ENCODE measurements at regions not wholly inside any gene's neighbourhood (a gene's known extent, or its start where the extent isn't known, plus 50 kb on each side); places are given as distances from the start of the nearest gene placed in this dataset.

DNA sequence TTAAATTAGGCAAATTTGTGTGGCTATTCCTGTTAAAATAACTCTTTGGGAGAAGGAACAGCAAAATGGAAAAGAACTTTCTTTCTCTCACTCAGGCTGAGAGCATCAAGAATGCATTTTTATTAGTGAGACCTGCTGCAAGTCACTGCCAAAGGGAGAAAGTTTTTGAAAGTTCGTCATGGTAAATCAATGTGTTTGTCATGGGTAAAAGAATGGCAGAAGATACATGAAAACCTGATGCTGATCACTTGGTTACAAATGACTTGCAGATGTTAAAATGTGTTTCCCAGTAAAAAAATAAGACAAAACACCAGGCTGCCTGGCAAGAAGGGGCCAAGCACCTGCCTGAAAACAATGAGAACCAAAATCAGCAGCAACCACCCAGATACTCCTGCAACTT, 484.7 kb upstream of the NRP1 start:
- intact Hi-C loops (cut with micrococcal nuclease), result no loop called here

GRCh38 chr10:33818343-33818742, 483.9 kb upstream of the NRP1 start:
- intact Hi-C loops (cut with micrococcal nuclease), result no loop called here

DNA sequence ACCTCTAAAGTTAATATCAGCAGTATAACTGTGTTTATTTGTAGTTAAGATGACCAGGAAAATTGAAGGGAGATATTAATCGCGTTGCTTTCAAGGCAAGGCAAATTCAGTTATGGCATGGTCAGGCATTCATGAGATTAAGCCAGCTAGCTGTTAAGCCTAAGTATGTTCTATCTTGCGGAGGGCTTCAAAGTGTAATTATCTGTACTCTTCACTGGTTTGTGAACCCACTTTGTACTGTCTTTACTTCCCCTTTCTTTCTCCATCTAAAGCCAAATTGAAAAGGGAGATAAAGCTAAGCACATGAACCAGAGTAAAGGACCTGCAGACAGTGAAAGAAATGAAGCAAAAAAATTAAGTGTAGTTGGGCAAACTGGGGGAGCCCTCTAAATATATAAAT, 483.1 kb upstream of the NRP1 start:
- intact Hi-C loops (cut with micrococcal nuclease), result no loop called here

DNA sequence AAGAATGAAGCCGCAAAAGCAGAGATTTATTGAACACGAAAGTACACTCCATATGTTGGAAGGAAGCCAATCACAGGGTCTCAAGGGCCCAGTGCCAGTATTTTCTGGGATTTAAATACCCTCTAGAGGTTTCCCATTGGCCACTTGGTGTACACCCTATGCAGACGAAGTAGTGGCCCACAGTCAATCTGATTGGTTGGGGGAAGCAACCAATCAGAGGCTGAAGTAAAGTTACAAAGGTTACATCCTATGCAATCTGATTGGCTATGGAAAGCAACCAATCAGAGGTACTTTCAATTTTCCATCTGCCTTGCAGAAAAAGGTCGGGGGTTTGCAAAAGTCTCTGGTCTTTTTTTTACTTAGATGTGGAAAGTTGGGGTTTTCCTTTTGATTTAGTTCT, 481.3 kb upstream of the NRP1 start:
- intact Hi-C loops (cut with micrococcal nuclease), result no loop called here

- intact Hi-C loops (cut with micrococcal nuclease), result no loop called here
Measured at GRCh38 chr10:33813871-33814270, 479.4 kb upstream of the NRP1 start.

- intact Hi-C loops (cut with micrococcal nuclease), result no loop called here
Measured at GRCh38 chr10:33813415-33813814, 478.9 kb upstream of the NRP1 start.

DNA sequence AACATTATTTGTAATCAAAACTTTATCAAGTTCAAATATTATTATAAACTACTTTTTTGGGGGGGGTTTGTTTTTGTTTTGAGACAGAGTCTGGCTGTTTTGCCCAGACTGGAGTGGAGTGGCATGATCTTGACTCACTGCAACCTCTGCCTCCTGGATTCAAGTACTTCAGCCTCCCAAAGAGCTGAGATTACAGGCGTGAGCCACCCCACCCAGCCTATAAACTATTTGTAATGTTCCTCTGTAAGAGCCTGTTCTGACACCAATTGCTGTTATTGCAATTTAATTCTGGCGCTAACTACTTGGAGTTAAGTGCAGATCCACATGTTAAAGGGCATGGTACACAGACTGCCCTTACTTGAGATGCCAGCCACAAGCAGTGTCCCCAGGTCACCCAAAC, 478.1 kb upstream of the NRP1 start:
- intact Hi-C loops (cut with micrococcal nuclease), result no loop called here

DNA sequence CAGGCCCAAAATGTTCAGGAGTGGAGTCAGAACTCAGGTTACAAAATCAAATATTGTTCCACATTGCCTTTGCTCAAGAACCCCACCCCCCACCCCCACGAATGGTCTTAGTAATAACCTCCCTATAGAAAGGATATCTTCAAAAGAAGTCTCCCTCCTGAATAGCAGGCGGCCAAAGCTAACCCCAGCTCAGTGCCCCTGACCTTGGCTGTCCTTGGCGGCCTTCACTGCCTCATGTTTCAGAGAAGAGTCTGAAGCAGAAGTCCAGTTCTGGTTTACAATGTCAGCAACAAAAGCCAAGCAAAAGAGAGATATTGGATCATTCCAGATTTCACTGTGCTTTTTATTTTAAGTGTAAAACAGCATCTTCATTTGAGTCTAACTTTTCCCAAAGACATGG, 476.5 kb upstream of the NRP1 start:
- intact Hi-C loops (cut with micrococcal nuclease), result no loop called here

- intact Hi-C loops (cut with micrococcal nuclease), result no loop called here
Measured at GRCh38 chr10:33809732-33810131, 475.3 kb upstream of the NRP1 start.

DNA sequence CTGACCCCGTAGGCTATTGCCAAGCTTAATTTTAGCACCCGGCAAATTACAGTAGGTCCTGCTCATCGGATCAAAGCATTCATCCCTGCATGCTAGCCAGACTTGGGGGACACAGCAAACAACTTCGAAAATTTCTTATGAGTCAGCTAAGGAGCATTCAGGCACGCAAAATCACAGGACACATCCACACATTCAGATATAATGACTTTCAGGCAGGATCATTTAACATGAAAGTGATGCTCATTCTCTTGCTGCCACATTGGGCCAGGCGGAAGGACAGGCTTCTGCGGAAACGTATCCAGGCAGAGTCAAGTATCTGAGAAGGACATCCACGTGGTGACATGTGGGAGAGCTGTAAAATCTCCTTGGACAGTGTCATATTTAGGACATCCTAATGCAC, 474.0 kb upstream of the NRP1 start:
- intact Hi-C loops (cut with micrococcal nuclease), result no loop called here

GRCh38 chr10:33807531-33808359, 473.3 kb upstream of the NRP1 start:
- intact Hi-C loops (cut with micrococcal nuclease), result no loop called here

GRCh38 chr10:33805831-33806230, 471.4 kb upstream of the NRP1 start:
- intact Hi-C loops (cut with micrococcal nuclease), result no loop called here

DNA sequence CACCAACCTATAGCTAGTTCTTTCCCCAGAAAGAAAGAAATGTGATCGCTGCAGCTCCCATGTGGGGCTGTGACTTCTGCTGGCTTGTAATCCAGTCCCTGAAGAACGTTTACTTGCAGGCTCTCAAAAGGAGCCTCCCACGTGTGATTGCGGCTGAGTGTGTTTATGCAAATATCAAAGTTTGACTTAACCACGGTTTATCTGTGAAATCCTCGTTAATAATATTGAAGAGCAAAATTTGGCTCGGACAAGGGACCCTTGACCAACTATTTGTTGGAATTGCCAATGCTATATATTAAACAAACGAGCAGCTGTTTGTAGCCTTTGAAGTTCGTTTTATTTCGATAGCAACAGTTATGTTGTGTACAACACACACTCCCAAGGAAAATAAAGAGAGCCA, 470.1 kb upstream of the NRP1 start:
- intact Hi-C loops (cut with micrococcal nuclease), result no loop called here

GRCh38 chr10:33803248-33803647, 468.8 kb upstream of the NRP1 start:
- intact Hi-C loops (cut with micrococcal nuclease), result no loop called here

- intact Hi-C loops (cut with micrococcal nuclease), result no loop called here
Measured at GRCh38 chr10:33802566-33802965, 468.1 kb upstream of the NRP1 start.

DNA sequence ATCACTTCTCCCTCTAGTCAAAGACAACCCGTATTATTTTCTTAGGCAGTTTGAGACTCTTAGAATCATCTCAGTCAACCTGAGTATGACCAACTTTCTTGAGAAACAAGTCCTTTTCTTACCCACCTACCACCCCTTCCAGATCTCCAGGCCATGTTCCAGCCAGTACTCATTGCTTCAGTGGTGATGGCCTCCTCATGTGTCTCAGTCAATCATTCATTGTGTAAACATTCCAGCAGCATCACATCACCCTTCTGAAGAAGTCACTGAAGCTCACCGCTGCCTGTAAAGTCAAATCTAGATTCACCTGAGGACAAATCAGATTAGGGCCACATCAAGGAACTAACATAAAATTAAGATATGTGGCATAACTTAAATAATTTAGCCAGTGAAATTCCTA, 467.2 kb upstream of the NRP1 start:
- intact Hi-C loops (cut with micrococcal nuclease), result no loop called here

DNA sequence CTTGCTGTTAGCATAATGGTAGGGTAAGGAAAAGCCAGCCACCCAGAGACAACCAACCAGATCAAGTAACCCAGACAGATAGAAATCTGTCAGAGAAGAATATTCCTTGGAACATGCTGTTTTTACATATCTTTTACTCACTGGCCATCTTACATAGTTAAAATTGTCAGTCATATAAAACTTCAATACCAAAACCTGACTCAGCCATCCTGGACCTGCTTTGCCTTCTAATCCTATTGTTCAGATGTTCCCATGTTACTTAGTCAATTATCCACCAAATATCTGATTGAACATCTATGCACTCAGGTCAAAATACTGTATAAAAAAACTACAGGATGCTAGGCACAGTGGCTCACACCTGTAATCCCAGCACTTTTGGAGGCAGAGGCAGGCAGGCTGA, 466.5 kb upstream of the NRP1 start:
- intact Hi-C loops (cut with micrococcal nuclease), result no loop called here

DNA sequence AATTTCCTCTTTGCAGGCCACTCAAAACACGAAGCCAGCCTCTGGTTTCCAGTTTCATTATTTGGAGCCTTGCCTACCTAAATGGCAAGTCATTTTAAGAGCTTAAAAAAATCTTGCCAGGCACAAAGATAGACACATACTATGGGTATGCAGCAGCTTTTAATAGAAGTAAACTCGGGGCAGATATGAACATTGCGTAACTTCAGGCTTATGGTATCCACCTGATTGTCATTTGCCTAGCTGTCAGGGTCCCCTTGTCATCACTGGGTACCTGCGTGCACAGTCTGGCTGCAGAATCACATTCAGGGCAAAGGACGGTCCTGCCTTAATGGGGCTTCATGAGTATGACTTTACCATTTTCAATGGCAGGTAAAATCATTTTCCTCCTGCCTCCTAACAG, 466.1 kb upstream of the NRP1 start:
- intact Hi-C loops (cut with micrococcal nuclease), result no loop called here

- intact Hi-C loops (cut with micrococcal nuclease), result no loop called here
Measured at GRCh38 chr10:33799944-33800323, 465.5 kb upstream of the NRP1 start.

GRCh38 chr10:33799281-33799943, 464.9 kb upstream of the NRP1 start:
- intact Hi-C loops (cut with micrococcal nuclease), result no loop called here

GRCh38 chr10:33798754-33799153, 464.3 kb upstream of the NRP1 start:
- intact Hi-C loops (cut with micrococcal nuclease), result no loop called here

DNA sequence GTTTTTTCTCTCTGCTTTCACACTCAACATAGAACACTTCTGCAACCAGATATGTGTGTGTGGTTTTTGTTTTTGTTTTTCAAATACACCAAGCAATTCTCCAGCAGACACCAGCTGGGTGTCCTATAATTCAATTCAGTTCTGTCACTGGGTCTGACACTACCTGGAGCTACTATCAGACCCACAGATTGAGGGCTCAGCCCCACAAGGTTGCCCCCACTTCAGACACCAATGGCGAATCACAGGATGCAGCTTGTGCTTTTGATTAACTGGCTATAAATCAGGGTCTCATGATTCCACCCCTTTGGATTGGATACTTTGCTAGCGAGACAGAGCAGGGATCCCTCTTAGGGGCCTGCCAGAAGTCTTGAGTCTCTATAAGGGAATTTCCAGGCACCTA, 462.2 kb upstream of the NRP1 start:
- intact Hi-C loops (cut with micrococcal nuclease), result no loop called here

GRCh38 chr10:33795529-33795928, 461.1 kb upstream of the NRP1 start:
- intact Hi-C loops (cut with micrococcal nuclease), result no loop called here
